ENCODE measurements at regions not wholly inside any gene's neighbourhood (a gene's known extent, or its start where the extent isn't known, plus 50 kb on each side); places are given as distances from the start of the nearest gene placed in this dataset.

DNA sequence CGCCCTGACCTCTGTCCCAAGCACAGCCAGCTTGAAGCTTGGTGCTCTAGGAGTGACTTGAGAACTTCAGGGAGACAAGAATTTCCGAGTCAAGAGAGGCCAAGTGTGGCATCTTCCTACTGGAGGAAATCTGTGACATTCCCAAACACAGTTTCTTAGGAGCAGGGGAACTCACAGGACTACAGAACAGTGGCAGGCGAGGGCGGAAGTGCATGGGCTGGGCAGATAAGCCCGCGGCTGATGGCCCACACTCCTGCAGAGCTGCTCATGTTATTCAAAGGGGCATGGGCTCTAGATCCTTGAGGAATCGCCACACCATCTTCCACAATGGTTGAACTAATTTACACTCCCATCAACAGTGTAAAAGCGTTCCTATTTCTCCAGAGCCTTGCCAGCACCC lies 168.8 kb downstream of the KATNAL1 start:
- DNase-seq (ENCODE audit: extremely low spot score): no peak
- ChIA-PET POLR2A (no interaction called here), CTCF (no interaction called here)
- TF ChIP-seq, protein P1, sequence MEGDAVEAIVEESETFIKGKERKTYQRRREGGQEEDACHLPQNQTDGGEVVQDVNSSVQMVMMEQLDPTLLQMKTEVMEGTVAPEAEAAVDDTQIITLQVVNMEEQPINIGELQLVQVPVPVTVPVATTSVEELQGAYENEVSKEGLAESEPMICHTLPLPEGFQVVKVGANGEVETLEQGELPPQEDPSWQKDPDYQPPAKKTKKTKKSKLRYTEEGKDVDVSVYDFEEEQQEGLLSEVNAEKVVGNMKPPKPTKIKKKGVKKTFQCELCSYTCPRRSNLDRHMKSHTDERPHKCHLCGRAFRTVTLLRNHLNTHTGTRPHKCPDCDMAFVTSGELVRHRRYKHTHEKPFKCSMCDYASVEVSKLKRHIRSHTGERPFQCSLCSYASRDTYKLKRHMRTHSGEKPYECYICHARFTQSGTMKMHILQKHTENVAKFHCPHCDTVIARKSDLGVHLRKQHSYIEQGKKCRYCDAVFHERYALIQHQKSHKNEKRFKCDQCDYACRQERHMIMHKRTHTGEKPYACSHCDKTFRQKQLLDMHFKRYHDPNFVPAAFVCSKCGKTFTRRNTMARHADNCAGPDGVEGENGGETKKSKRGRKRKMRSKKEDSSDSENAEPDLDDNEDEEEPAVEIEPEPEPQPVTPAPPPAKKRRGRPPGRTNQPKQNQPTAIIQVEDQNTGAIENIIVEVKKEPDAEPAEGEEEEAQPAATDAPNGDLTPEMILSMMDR (IDR thresholded peaks at IDR 0.05; ENCODE audit: control extremely low read depth, extremely low read depth, low read depth, missing control alignments): no peak

DNA sequence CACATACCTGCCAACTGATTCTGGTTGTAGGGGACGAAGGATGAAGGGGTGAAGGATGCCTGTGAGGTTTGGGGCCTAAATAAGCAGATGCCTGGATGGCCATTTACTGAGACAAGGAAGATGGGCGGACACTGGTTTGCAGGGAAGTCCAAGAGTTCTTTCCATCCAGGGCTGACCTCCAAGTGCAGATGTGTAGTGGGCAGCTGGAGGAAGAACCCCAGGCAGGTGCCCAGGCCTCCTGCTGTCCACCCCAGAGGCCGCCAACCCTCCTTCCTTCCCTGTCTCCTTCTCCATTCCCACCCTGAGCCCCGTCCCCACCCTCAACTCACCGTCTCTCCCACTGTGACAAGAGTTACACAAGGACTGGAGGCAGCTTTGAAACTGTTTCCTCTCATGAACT lies 171.5 kb downstream of the KATNAL1 start:
- DNase-seq (ENCODE audit: extremely low spot score): no peak
- ChIA-PET POLR2A (no interaction called here), CTCF (interaction anchor here (6.0 to 7.0 kb wide), 3 partner anchors 14 to 22 kb away, joined by 81 to 113 read pairs (median 87); no protein-coding TSS in a partner anchor)
- TF ChIP-seq, protein P1 (IDR thresholded peaks at IDR 0.05; ENCODE audit: control extremely low read depth, extremely low read depth, low read depth, missing control alignments): no peak

DNA sequence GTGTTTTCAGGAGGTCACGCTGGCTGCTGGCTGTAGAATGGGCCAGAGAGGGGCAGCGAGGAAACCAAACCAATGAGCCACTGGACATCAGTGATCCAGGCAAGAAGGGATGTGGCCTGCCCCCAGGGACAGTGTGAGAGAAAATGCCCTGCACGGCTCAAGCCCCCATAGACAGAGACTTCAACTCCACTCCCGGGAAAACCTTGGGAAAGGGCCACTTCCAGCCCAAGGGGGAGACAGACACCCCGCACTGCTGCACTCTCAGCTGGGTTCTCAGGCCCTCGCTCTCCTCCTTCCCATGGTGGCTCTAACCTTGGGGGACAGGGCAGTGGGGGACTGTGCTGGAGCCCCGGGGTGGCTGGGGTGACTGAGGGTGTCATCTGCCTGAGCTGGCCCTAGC lies 172.0 kb downstream of the KATNAL1 start:
- ChIA-PET CTCF (interaction anchor here (1.0 to 7.0 kb wide), 8 partner anchors 9 to 597 kb away, joined by 3 to 141 read pairs (median 43); no protein-coding TSS in a partner anchor), POLR2A (no interaction called here)
- no peak for DNase-seq (ENCODE audit: extremely low spot score)
- TF ChIP-seq, protein P1 (IDR thresholded peaks at IDR 0.05; ENCODE audit: control extremely low read depth, extremely low read depth, low read depth, missing control alignments): no peak

DNA sequence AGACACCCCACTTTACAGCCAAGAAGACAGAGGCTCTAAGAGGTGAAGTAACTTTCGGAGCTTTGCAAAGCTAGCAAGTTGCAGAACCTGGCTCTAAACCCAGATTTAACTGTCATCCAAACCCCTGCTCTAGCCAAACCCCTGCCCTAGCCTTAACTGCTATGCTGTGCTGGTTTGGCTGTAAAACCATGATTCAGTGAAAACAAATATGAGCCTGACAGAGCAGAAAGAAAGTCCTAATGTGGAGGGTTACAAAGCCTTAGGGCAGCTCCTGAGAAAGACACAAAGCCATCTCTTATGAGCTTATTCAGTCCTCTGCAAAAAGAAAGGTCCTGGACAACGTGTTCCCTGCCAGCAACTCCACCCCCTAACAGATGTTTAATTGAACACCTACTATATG lies 172.8 kb downstream of the KATNAL1 start:
- DNase-seq (ENCODE audit: extremely low spot score): no peak
- CTCF ChIA-PET: interaction anchor here (1.0 to 7.0 kb wide), 9 partner anchors 9 to 598 kb away, joined by 3 to 141 read pairs (median 5); no protein-coding TSS in a partner anchor
- POLR2A ChIA-PET: no interaction called here
- TF ChIP-seq, protein P1 (IDR thresholded peaks at IDR 0.05; ENCODE audit: control extremely low read depth, extremely low read depth, low read depth, missing control alignments): no peak

DNA sequence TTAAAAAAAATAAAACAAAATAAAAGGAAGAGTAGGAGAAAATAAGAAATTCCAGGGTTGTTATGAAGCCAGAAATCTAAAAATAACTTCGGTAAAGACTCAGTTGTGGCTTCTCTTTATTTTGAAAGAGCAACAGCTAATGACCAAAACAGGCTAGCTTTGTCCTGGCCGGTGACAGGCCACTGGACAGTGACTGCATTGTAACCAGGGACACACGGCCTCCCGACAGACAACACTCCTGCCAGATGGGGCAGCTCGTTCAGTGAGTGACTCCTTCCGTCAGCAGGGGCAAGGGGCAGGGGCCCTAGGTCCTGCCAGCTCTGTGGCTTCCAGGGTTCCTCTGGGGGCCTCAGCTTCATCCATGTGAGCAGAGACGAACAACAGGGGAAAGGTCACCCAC lies 173.4 kb downstream of the KATNAL1 start:
- DNase-seq (ENCODE audit: extremely low spot score): no peak
- TF ChIP-seq, protein P1 (IDR thresholded peaks at IDR 0.05; ENCODE audit: control extremely low read depth, extremely low read depth, low read depth, missing control alignments): no peak
- CTCF ChIA-PET: interaction anchor here (1.0 to 7.0 kb wide), 10 partner anchors 11 to 329 kb away, joined by 3 to 141 read pairs (median 22); no protein-coding TSS in a partner anchor
- POLR2A ChIA-PET: interaction anchor here (0.6 kb wide), 1 partner anchor 56 kb away, joined by 3 read pairs; no protein-coding TSS in a partner anchor

DNA sequence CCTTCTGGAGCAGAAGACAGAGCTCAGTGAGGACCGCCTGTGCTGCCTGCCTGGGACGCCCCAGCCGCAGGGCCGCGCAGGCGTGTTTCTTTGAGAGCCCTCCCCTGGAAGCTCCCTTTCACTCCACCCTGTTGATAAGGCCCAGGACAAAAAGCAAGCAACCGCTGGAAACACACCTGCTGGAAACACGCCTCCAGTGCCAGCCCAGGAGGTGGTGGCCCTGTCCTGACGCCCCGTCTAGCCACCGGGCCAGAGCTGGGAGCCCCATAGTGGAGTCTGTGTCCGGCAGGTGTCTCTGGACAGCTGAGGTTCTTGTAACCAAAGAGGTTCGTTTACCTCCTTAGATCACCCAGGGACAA lies 173.8 kb downstream of the KATNAL1 start:
- ChIA-PET POLR2A (interaction anchor here (0.6 kb wide), 1 partner anchor 56 kb away, joined by 3 read pairs; no protein-coding TSS in a partner anchor), CTCF (interaction anchor here (0.9 to 7.0 kb wide), 18 partner anchors 12 to 615 kb away, joined by 3 to 141 read pairs (median 6); partner anchors contain the start of gene KATNAL1)
- DNase-seq (ENCODE audit: extremely low spot score): no peak
- TF ChIP-seq, protein P1 (IDR thresholded peaks at IDR 0.05; ENCODE audit: control extremely low read depth, extremely low read depth, low read depth, missing control alignments): no peak
